ENCODE measurements at regions not wholly inside any gene's neighbourhood (a gene's known extent, or its start where the extent isn't known, plus 50 kb on each side); places are given as distances from the start of the nearest gene placed in this dataset.

DNA sequence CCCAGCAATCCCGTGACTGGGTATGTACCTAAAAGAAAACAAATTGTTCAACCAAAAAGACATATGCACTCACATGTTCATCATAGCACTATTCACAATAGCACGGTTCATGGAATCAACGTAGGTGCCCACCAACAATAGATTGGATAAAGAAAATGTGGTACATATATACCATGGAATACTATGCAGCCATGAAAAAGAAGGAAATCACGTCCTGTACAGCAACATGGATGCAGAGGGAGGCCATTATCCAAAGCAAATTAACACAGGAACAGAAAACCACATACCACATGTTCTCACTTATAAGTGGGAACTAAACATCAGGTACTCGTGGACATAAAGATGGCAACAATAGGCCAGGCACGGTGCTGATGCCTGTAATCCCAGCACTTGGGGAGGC, 207.9 kb upstream of the TNP1 start:
- no peak for TF ChIP-seq POLR2AphosphoS5 (IDR thresholded peaks at IDR 0.05; ENCODE audit: low read depth, low read length)
- TF ChIP-seq, protein P1, sequence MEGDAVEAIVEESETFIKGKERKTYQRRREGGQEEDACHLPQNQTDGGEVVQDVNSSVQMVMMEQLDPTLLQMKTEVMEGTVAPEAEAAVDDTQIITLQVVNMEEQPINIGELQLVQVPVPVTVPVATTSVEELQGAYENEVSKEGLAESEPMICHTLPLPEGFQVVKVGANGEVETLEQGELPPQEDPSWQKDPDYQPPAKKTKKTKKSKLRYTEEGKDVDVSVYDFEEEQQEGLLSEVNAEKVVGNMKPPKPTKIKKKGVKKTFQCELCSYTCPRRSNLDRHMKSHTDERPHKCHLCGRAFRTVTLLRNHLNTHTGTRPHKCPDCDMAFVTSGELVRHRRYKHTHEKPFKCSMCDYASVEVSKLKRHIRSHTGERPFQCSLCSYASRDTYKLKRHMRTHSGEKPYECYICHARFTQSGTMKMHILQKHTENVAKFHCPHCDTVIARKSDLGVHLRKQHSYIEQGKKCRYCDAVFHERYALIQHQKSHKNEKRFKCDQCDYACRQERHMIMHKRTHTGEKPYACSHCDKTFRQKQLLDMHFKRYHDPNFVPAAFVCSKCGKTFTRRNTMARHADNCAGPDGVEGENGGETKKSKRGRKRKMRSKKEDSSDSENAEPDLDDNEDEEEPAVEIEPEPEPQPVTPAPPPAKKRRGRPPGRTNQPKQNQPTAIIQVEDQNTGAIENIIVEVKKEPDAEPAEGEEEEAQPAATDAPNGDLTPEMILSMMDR (IDR thresholded peaks at IDR 0.05), result no peak
- TF ChIP-seq, protein P2, sequence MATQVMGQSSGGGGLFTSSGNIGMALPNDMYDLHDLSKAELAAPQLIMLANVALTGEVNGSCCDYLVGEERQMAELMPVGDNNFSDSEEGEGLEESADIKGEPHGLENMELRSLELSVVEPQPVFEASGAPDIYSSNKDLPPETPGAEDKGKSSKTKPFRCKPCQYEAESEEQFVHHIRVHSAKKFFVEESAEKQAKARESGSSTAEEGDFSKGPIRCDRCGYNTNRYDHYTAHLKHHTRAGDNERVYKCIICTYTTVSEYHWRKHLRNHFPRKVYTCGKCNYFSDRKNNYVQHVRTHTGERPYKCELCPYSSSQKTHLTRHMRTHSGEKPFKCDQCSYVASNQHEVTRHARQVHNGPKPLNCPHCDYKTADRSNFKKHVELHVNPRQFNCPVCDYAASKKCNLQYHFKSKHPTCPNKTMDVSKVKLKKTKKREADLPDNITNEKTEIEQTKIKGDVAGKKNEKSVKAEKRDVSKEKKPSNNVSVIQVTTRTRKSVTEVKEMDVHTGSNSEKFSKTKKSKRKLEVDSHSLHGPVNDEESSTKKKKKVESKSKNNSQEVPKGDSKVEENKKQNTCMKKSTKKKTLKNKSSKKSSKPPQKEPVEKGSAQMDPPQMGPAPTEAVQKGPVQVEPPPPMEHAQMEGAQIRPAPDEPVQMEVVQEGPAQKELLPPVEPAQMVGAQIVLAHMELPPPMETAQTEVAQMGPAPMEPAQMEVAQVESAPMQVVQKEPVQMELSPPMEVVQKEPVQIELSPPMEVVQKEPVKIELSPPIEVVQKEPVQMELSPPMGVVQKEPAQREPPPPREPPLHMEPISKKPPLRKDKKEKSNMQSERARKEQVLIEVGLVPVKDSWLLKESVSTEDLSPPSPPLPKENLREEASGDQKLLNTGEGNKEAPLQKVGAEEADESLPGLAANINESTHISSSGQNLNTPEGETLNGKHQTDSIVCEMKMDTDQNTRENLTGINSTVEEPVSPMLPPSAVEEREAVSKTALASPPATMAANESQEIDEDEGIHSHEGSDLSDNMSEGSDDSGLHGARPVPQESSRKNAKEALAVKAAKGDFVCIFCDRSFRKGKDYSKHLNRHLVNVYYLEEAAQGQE (IDR thresholded peaks at IDR 0.05; ENCODE audit: insufficient read depth in 1 of 2, low read depth in 2 of 2, low read length in 1 of 2), result no peak
- no peak for TF ChIP-seq SIN3A (IDR thresholded peaks at IDR 0.05; ENCODE audit: borderline replicate concordance, insufficient read depth, low read depth, low read length)
- TF ChIP-seq TCF7L2 (IDR thresholded peaks at IDR 0.05; ENCODE audit: low read depth, low read length), result no peak

Data from Panc1 (cell line).